Posterior cingulate gyrus (tissue), 11 donors: ENCODE measurements at regions not wholly inside any gene's neighbourhood (a gene's known extent, or its start where the extent isn't known, plus 50 kb on each side); places are given as distances from the start of the nearest gene placed in this dataset.
A peak's percentile ranks its signal among the peaks of the same experiment; 100 is the strongest.

Source experiments
- DNase-seq, 10 donors: peaks; one replicate each; pipeline versions ENCODE4 v3.0.0 to v3.0.0-alpha.2; 2020 to 2021; ENCODE audit warnings: mixed read lengths in 3 of 10
- intact Hi-C: fragments of 100-400 bp; cut with DNase I; formaldehyde crosslinking; loops from one replicate; pipeline ENCODE4 v1.15.1; 2023

DNA sequence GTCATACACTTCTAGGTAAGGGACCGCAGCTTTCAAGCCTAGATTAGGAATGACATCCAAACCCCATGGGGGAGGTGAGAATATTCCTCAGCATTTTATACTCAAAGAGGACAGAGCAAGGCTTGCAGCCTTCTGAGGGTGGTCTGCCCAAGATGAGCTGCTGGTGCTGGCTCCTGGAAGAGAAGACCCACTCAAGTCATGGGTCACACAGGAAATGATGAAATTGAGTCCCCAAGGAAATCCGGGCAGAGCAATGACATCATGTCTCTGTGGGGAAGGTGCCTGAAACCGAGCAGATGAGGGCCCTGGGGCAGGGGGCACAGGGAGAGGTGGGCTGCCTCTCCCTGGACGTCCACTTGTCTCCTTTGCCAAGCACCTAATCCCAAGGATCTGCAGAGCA, 468.7 kb downstream of the TSHZ3 start:
- intact Hi-C loops, result no loop called here
- no peak for DNase-seq

DNA sequence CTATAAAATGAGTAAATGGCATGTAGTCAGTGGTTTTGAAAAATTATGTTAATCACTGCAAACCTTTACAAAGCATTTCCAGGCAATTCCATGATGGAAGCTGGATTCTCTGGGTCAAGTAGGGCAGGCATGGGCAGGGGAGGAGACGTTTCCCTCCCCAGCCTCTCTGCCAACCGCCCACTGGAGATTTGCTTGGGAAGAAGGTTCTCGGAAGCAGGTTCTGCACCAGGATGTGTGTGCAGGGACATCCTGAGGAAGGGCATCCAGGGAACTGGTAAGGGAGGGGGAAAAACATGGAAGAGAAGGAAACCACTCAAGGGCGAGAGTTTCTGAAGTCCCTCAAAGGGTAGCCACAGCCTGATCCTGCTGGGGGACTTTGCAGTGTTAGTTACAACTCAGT, 469.1 kb downstream of the TSHZ3 start:
- intact Hi-C loops, result no loop called here
- DNase-seq, result no peak

DNA sequence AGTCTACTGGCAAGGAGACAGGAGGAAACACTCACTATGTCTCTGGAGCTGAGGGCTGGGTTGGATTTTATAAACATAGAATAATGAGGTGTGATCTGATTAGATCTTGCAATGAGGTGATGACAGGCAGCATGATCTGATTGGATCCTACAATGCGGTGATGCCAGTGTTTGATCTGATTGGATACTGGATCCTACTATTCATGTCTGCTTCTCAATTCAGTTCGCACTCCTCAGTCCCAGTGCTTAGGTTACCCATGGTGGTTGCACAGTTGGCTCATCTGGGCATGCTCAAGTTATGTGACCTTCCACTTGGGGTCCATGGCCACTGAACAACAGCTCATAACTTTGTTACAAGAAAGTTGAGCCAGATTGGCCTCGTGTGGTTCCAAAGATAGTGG, 469.5 kb downstream of the TSHZ3 start:
- no peak for DNase-seq
- intact Hi-C loops, result no loop called here

DNA sequence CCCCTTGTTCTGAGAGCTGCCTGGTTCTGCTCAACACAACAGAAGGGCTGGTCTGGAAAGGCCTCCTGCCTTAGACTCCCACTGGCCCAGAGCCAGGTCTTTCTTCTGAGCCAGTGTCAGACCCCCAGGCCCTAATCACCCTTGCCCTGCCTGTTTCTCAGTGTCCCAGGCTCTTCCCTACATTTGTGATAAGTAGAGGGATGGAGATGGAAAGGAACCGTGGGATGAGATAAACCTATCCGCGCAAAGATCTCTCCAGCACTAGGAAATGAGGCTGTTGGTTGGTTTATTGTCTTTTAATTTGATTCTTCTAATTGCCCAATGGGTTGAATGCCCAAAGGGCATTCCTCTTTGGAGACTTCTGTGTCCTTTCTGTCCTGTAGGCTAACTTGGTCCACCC, 470.0 kb downstream of the TSHZ3 start:
- DNase-seq, result no peak
- intact Hi-C loops, result no loop called here

DNA sequence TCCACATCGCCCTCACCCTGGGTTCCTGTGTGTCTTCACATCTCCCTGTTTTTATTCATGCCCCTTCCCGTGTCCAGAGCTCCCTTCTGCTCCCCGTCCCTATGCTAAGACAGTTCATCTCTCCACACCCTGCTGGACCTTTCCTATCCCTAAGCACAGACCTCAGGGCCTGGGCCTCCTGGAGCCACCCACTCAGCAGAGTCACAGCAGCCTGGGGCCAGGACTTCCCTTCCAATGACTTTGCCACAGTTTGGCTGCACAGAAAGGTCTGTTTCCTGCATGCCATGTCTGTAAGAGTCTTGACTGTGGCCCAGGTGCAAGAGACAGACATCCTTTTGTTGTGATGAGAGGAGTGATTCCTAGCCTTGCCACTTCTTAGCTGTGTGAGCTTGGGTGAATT, 470.7 kb downstream of the TSHZ3 start:
- intact Hi-C loops, result no loop called here
- no peak for DNase-seq

DNA sequence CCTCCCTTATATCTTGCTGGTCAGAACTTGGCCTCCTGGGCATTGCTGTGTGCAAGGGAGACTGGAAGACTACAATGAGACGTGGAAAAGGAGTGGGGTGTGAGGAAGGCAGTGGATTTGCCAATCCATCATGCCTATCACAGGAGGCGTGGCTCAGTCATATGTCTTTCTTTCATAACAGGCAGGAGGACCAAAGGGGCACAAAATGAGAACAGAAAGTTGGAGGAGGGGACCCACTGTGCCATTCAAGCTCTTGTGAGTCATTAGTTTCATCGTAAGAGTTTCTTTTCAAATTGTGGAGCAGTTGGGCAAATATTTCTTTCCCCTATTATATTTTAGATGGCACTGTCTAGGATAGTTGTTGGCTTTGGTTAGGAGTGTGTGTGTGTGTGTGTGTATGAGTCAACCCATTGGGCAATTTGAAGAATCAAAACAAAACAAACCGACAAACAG, 471.5 kb downstream of the TSHZ3 start:
- intact Hi-C loops, result no loop called here
- no peak for DNase-seq

DNA sequence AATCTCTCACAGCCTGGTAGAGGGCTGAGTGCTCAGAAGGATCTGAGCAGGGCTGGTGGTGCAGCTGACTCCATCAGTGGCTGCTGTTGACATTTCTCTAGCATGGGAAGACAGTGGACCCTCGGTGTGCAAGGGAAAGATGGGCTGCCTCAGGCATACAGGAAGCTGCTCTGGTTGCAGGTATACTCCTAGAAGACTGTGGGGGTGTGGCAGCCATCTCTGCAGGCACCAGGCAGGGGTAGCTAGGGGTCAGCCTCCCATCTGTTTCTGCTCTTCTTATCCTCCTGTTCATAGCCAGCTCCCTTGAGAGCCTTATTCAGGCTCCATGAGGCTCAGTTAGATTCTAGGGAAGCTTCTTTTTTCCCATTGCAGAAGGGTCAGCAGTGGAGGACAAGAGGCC, 475.5 kb downstream of the TSHZ3 start:
- intact Hi-C loops, result no loop called here
- peak in 1 of 10 donors; percentile 67 for DNase-seq

DNA sequence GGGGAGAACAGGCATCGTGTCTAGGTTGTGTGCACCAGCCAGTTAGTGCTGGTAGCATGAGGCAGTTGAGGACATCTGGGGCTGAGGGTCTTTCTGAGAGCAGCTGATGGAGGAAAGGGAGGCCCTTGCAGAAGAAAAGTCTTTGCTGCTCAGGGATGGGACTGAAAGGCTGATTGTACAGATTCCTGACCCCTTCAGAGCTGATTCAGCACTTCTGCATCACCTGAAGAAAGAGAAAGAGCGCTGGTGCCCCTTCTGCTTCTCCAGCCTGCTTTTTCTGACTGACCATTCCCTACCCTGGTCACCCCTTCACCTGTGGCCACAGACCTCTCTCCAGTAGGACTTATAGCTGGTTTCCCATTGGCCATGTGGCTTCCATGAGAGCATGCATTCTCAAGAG, 476.2 kb downstream of the TSHZ3 start:
- DNase-seq, result no peak
- intact Hi-C loops, result no loop called here

DNA sequence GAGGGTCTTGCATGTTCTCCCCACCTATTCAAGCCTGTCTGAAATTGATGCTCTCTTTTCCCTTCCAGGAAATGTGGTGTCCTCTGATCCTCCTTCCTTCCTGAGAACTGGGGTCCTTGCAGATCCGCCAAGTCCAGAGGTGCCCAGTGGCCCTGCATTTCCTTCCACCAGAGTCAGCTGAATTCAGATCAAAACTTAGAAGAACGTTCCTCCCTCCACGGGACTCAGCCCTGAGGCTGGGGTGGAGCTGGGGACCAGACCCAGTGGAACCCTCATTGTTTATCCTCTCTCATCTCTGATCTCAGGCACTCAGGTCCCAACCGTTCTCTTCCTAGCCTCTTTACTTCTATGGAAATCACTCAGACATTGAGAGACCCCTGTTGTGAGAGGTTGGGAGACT, 477.3 kb downstream of the TSHZ3 start:
- intact Hi-C loops, result no loop called here
- DNase-seq, result no peak

DNA sequence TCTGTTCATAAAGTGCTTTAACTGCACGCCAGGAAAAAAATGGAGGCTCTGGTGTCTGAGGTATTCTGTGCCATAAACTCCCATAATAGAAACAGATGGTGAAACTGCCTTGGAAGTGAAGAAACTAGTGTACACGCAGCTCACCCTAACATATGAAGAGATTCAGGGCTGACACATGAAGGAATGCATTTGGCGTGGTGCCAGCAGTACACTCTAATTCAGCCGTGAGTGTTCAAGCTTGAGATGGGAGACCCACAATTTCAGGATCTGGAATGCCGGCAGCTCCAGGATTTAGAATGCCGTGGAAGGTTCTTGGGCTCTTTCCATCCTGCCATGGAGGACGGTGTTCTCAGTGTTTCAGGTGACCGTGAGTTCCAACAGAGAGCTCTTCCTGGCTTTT, 478.4 kb downstream of the TSHZ3 start:
- intact Hi-C loops, result no loop called here
- peak in 2 of 10 donors; percentile 14 to 25 for DNase-seq

DNA sequence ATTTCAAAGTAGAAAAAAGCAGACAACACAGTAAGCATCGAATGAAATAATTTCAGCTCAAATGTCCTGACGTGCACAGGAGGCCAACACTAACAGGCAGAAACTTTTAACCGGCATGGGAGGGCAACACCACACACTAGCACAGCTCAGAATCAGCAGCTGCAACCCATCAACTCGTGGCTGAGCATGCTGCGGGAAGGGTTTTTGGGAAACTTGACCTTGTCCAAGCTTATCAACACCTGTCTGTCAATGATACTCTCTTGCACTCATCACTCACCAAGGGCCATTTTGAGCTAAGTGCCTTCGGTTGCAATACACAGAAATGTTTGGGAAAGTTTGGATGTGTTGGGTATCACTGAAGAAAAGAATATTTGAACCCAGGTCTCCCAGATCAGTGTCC, 483.7 kb downstream of the TSHZ3 start:
- DNase-seq, result no peak

DNA sequence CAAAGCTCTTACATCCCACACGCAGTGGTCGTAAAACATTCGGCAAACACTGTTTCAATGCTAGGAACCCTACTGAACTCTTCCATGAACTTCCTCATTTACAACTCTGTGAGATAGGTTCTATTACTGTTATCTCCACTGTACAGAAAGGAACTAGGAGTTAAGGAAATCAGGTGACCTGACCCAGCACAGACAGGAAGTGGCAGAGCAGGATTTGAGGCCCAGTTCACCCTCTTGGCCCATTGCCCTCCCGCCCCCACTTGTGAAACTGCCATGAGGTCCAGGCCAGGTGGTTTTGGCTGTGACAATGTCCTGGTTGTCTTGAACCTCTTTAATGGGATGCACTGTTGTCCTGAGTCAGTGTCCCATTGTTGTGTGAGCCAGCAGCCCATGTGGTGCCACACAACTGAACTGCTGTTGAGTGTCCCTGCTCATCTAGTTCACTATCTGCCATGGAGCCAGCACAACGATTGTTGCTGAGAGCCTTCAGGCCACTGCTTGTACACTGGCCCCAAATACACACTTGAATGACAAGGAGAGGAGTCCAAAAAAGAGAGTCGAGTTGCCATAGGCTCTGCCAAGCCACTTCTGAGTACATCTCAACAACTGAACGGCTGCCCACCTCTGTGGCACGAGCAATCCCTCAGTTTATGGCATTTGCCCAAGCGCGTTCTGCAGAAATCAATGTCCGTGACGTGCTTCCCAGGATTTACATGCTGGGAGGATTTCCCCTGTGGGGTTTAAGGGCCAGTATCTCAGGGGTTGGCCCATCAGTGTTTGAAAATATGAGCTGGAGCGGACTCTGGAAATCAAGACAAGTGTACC, 484.6 kb downstream of the TSHZ3 start:
- peak in 4 of 10 donors; percentile 5 to 91 (median 32) for DNase-seq

More for the DNA sequence above, 483.7 kb downstream of the TSHZ3 start:
- intact Hi-C loops, result no loop called here

DNA sequence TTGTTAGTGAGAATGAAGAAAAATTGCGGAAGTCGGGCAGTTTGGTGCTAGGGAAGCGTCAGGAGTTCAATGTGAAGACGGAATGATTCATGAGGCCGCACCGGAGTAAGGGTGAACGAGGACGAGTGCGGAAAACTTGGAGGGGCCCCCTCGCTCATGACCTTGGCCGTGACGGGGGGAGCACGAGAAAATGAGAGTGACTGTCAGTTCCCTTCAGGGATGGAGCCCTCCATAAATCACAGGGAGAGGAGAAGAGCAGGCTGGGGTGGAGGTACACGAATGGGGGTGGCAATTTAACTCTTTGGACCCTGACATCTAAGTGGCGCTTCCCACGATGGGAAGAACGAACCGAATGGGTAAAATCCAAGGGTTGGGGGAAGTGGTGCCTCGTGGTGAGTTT, 486.4 kb downstream of the TSHZ3 start:
- intact Hi-C loops, result no loop called here
- DNase-seq, result no peak

More for the DNA sequence above, 484.6 kb downstream of the TSHZ3 start:
- intact Hi-C loops, result no loop called here

DNA sequence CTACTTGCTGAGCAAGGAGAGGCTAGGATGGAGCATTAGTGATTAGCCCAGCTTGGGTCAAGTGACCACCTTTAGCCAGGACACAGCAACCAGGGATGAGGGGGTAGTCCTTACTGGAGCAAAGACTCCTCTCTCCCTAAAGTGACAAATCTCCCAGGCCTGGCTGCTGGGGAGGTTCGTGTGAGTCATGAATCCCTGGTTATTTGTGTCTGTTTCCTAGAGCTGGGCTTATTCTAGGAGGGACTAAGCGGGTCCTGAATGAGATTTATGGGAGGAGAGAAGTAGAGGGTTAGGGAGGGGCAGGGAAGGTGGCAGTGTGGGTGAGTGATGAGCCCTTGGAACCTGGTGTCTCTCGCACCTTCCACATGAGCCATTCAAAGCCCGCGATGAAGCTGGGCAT, 487.3 kb downstream of the TSHZ3 start:
- DNase-seq, result no peak
- intact Hi-C loops, result no loop called here

DNA sequence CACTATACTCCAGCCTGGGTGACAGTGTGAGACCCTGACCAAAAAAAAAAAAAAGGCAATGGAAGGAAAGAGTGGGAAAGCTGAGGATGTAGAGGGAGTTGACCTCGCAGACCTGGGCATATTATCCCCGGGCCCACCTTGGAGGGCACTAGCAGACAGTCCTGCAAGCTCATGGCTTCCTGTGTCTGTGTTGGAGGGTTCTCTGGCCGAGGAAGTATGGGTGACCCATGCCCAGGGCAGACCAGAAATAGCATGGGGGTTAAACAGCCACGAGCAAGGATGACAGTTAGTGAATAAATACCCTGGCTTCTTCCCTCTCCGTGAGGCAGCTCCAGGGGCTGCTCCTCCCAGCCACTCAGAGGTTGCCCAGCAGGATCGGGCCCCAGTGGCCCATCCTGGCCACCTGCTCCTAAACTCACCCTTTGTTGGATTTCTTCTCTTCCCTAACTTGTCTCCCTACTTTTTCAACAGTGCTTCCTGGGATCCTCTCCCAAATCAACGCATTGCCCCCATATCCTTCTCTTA, 485.8 kb downstream of the ZNF536 start:
- intact Hi-C loops, result no loop called here
- no peak for DNase-seq

DNA sequence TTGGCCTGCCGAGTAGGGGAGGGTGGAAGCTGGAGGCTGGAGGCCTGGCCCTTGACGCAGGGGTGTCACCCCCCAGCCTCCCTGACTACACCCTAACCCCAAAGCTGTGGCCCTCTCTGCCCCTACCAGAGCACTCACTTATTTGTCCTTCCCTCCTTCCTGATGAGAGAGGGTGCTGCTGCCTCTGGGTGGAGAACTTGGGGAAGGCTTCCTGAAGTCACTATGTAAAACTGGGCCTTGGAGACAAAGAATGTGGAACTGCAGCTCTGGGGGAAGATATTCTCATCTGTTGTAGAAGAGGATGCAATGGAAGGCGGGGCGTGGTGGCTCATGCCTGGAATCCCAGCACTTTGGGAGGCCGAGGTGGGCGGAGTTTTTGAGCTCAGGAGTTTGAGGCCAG, 485.2 kb downstream of the ZNF536 start:
- DNase-seq, result no peak
- intact Hi-C loops, result no loop called here

DNA sequence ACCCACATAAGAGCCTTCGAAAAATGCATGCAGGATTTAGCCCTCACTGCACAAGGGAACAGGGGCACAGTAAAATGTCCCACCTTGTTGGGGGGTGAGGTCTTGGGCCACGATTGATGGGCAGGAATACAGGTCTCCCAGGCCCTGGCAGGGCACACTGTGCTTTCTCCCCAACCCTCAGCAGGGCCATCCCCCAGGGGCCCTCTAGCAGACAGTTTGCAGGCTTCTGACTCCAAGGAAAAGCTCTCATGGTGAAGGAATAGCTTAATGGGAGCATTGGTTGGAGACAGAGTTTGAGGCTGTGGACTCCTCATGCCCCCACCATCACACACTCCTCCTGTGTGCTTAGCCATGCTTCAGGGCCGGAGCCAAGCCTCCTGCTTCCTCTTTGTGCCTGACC, 484.6 kb downstream of the ZNF536 start:
- no peak for DNase-seq
- intact Hi-C loops, result no loop called here

DNA sequence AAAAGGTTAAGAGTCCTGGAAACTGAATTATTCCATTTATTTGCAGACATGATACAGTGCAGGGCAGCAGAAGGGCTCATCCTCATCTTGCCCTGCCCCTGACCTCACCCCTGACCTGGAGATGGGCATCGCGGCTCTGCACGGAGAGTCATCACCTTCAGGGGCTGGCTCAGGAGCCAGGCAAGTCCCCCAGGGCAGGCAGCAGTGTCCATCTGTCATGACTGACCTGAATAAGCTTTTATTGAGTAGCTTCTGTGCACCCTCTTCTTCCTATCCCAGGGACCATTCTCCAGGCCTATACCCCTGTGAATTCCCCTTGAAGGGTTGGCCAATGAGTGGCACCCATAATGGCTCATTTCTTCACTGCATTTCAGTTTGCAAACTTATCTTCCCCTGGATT, 484.2 kb downstream of the ZNF536 start:
- intact Hi-C loops, result no loop called here
- no peak for DNase-seq

DNA sequence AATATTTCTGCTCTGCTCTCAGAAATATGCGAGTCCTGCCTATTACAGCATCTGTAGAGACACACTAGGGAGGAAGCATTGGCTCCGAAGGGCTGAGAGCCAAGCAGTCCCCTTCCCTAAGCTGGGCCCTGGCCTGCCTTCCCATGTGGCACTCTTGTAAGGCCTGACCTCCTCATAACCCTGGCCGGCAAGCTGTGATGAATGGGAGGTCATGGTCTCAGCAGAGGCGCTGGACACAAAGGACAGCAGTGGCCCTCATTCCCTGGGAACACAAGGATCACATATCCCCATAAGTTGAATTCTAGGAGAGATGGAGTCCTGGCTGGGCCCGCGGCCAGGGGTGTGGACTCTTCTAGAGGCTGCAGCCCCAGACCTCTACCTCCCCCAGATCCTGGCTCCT, 483.3 kb downstream of the ZNF536 start:
- no peak for DNase-seq
- intact Hi-C loops, result no loop called here

DNA sequence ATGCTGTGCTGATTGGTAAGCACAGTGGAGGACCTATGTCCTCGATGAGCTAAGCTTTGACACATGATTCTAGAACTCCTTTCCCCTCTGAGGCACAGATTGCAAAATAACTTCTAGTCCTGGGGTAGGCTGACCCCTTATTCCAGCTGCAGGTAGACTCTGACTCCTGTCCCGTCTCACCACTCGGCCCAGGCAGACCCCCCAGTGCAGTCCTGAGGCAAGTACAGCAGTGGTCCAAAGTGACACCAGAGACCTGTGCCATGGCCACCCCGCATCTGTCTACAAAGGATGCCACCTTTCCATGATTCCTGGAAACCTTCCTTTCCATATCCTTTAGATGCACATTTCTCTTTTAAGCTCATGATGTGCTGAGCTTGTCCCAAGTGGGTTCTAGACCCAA, 482.5 kb downstream of the ZNF536 start:
- intact Hi-C loops, result no loop called here
- no peak for DNase-seq

DNA sequence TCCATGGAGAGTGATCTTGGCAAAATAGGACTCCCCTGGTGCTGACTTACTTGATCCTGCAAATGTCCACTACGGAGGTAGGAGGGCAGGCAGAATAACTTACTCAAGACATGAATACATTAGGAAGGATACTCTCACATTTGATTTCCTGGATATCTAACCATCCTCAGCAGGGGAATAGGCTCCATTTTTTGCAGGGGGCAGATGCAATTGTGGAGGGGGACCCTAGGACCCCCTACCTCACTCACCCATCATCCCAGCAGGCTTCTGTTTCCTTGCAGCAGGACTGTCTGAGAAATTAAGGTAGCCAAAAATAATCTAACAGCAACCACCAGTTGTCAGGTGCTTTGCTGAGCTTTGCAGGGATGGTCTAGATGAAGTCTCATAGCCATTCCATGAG, 482.0 kb downstream of the ZNF536 start:
- intact Hi-C loops, result no loop called here
- no peak for DNase-seq

DNA sequence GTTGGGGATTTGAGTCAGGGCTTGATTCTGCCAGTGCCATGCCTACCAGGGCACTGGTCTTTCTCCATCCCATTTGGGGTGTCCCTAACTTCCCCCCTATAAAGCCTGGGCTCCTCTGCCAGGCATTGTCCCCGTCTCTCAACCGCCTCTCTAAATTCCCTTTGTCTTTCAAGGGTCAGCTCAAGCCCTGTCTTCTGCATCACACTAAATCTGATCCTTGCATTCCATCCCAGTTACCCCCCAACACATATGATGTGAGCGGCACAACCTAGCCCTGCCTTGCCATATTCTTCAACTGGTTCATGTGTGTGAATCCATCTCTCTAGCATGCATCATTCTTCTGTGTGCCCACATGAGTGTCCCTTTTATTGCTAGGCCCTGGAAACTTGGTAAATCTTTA, 480.9 kb downstream of the ZNF536 start:
- DNase-seq, result no peak
- intact Hi-C loops, result no loop called here

DNA sequence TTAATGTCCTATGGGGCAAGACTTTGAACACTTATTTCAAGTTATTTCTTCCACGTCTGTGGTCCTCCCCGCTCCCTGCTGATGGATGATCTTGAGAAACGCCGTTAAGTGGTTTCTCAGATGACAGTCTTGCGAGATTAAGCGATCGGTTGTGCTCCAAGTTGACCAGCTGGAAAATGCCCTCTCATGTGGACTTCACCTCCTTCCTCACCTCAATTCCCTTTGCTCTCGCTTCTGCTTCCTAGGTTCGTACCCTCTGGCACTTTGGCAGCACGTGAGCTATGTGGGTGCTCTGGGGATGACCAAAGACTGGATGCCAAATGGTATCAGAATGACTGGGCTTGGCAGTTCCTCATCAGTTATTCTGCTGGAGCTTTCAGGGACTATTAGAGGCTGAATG, 480.0 kb downstream of the ZNF536 start:
- no peak for DNase-seq
- intact Hi-C loops, result no loop called here
